ENCODE measurements at regions not wholly inside any gene's neighbourhood (a gene's known extent, or its start where the extent isn't known, plus 50 kb on each side); places are given as distances from the start of the nearest gene placed in this dataset.

DNA sequence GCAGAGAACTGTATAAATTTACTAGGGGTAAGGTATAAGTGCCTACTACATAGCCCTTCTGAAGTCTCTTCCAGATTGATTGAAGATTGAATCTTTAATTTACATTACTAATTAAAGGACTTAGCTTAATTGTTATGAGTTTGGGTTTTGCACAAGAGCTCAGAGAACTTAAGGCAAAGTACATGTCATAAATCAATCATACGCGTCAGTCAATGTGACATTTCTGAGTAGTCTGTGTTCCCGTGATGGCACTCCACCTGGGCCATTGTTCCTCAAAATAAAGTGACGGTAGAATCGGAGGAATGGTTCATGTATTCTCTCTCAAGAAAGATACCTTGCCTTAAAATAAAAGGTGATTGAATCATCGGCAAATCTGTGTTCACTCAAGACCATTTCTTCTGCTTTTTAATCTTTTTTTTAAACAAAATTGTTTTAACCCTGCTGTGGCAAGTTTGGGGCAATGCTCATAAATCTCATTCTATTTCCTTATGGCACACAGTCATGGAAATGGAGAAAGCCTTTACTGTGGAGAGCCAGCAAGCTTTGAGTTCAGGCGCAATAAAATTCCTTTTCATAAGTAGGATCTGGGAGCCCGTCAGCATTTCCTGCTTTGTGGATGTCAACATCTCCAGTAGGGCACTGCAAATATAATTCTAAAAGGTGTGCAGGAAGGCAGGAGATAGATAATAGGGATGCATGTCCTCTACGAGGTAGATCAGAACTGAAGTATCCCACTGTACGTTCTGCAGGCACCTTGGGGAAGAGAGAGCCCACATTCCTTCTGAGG lies 427.4 kb downstream of the GATA3 start:
- no peak overlapping the region for H3K4me2 ChIP-seq (ENCODE audit: unreplicated experiment)
- in situ Hi-C loops (cut with MboI): no loop called here
- no peaks in the 10 kb centered on the region for H3F3A ChIP-seq (ENCODE audit: insufficient read depth)
- H3K36me3 ChIP-seq (ENCODE audit: low read depth): no peaks in the 10 kb centered on the region
- no peaks in the 10 kb centered on the region for H3K4me1 ChIP-seq (ENCODE audit: insufficient read depth)
- TF ChIP-seq EZH2phosphoT487 (IDR thresholded peaks at IDR 0.05; ENCODE audit: insufficient read depth, low read depth): no peak
- TF ChIP-seq EZH2 (IDR thresholded peaks at IDR 0.05; ENCODE audit: insufficient read depth, poor library complexity, severe bottlenecking): no peak
- no peaks in the 10 kb centered on the region for H3K79me2 ChIP-seq (ENCODE audit: insufficient read depth)
- H4K20me1 ChIP-seq (ENCODE audit: insufficient read depth): no peaks in the 10 kb centered on the region
- H3K9me3 ChIP-seq (ENCODE audit: low read depth): no peaks in the 10 kb centered on the region
- no peak overlapping the region for H3K27ac ChIP-seq
- no peak for DNase-seq
- no peak overlapping the region for H2AFZ ChIP-seq
- no peaks in the 10 kb centered on the region for H3K9me2 ChIP-seq (ENCODE audit: insufficient read depth)
- no peak overlapping the region for H3K9ac ChIP-seq
- 40 to 50% methylated on average over 10 of the region's 10 CpGs for WGBS, 2 experiments (ENCODE audit: low coverage in 1 of 2, low lambda C conversion rate in 2 of 2, missing lambda C conversion rate in 2 of 2)
- no peak overlapping the region for H3K4me3 ChIP-seq
- no peaks in the 10 kb centered on the region for H3K27me3 ChIP-seq (replicated peaks; ENCODE audit: insufficient read depth)

DNA sequence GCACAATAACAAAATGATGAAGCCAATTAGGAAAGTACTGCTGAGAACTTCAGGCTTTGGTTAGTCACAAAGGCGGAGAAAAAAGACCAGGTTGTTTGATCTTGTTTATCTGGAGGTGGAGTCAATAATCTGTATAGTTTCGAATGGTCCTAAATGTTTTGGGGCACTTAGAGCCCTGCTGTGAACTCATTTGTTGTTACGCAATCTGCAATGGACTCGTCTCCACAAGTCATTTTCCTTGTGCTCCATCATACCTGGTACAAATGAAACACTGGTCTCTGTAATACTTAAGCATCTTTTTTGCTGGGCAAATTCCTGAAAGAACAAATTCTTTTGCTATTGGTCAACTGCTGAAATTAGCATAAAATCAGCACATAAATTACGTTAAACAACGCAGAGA lies 430.5 kb downstream of the GATA3 start:
- H3K9me2 ChIP-seq (ENCODE audit: insufficient read depth): no peaks in the 10 kb centered on the region
- no peak overlapping the region for H3K27ac ChIP-seq
- H3F3A ChIP-seq (ENCODE audit: insufficient read depth): no peaks in the 10 kb centered on the region
- no peak overlapping the region for H3K4me3 ChIP-seq
- no peak overlapping the region for H3K9ac ChIP-seq
- no peak for TF ChIP-seq EZH2phosphoT487 (IDR thresholded peaks at IDR 0.05; ENCODE audit: insufficient read depth, low read depth)
- TF ChIP-seq EZH2 (IDR thresholded peaks at IDR 0.05; ENCODE audit: insufficient read depth, poor library complexity, severe bottlenecking): no peak
- H2AFZ ChIP-seq: no peak overlapping the region
- H4K20me1 ChIP-seq (ENCODE audit: insufficient read depth): no peaks in the 10 kb centered on the region
- no peaks in the 10 kb centered on the region for H3K79me2 ChIP-seq (ENCODE audit: insufficient read depth)
- DNase-seq: no peak
- in situ Hi-C loops (cut with MboI): no loop called here
- no peaks in the 10 kb centered on the region for H3K36me3 ChIP-seq (ENCODE audit: low read depth)
- H3K9me3 ChIP-seq (ENCODE audit: low read depth): no peaks in the 10 kb centered on the region
- H3K27me3 ChIP-seq (replicated peaks; ENCODE audit: insufficient read depth): no peaks in the 10 kb centered on the region
- no peaks in the 10 kb centered on the region for H3K4me1 ChIP-seq (ENCODE audit: insufficient read depth)
- 27 to 32% methylated on average over 6 of the region's 6 CpGs for WGBS, 2 experiments (ENCODE audit: low coverage in 1 of 2, low lambda C conversion rate in 2 of 2, missing lambda C conversion rate in 2 of 2)
- no peak overlapping the region for H3K4me2 ChIP-seq (ENCODE audit: unreplicated experiment)

DNA sequence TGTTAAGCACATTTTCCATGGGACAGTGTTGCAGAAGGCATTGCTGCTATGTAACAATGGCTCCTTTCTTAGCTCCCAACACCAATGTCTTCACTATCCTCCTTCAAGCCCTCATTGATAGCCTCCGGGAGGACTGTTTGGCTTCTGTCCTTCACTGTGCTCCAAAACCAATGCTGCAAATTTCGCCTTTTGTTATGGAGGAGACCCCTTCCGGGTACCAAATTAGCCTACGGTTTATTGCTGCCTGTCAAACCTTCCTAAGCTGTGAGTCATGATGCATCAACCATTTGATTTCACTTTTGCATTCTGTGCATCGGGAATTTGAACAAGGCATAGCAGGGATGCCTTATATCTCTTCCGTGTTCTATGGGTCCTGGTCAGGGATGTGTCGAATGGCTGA lies 432.9 kb downstream of the GATA3 start:
- Histone ChIP-seq H4K20me1 (ENCODE audit: insufficient read depth) (no peaks in the 10 kb centered on the region), H3K4me3 (no peak overlapping the region), H3K27ac (no peak overlapping the region), H3K36me3 (ENCODE audit: low read depth) (no peaks in the 10 kb centered on the region), H3K9me2 (ENCODE audit: insufficient read depth) (no peaks in the 10 kb centered on the region), H3K4me1 (ENCODE audit: insufficient read depth) (no peaks in the 10 kb centered on the region), H3K79me2 (ENCODE audit: insufficient read depth) (no peaks in the 10 kb centered on the region), H2AFZ (no peak overlapping the region), H3F3A (ENCODE audit: insufficient read depth) (no peaks in the 10 kb centered on the region), H3K9ac (no peak overlapping the region), H3K9me3 (ENCODE audit: low read depth) (no peaks in the 10 kb centered on the region), H3K4me2 (ENCODE audit: unreplicated experiment) (no peak overlapping the region), H3K27me3 (replicated peaks; ENCODE audit: insufficient read depth) (no peaks in the 10 kb centered on the region)
- in situ Hi-C loops (cut with MboI): no loop called here
- TF ChIP-seq EZH2 (IDR thresholded peaks at IDR 0.05; ENCODE audit: insufficient read depth, poor library complexity, severe bottlenecking) (no peak), EZH2phosphoT487 (IDR thresholded peaks at IDR 0.05; ENCODE audit: insufficient read depth, low read depth) (no peak)
- no peak for DNase-seq
- 23 to 26% methylated on average over 7 of the region's 7 CpGs for WGBS, 2 experiments (ENCODE audit: low coverage in 1 of 2, low lambda C conversion rate in 2 of 2, missing lambda C conversion rate in 2 of 2)

DNA sequence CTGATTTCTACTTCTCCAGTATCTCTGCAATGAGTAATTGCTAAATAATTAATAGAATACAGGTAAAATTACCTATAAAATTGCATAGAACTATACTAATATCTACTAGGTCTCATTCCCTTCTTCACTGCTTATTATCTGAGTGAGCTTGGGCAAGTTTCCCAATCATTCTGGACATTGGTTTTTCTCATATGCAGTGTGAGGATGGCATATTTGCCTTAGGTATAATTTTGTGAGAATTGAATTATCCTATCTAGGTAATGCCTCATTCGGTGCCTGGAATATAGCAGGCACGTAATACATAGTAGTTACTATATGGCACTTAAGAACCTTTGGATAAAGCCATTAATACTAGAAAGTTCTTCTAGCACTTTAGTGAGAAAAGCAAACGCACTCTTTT lies 434.7 kb downstream of the GATA3 start:
- DNase-seq: no peak
- TF ChIP-seq EZH2 (IDR thresholded peaks at IDR 0.05; ENCODE audit: insufficient read depth, poor library complexity, severe bottlenecking) (no peak), EZH2phosphoT487 (IDR thresholded peaks at IDR 0.05; ENCODE audit: insufficient read depth, low read depth) (no peak)
- Histone ChIP-seq H3K9ac (no peak overlapping the region), H3K27me3 (replicated peaks; ENCODE audit: insufficient read depth) (no peaks in the 10 kb centered on the region), H2AFZ (no peak overlapping the region), H3K4me3 (no peak overlapping the region), H3F3A (ENCODE audit: insufficient read depth) (no peaks in the 10 kb centered on the region), H4K20me1 (ENCODE audit: insufficient read depth) (no peaks in the 10 kb centered on the region), H3K9me2 (ENCODE audit: insufficient read depth) (no peaks in the 10 kb centered on the region), H3K79me2 (ENCODE audit: insufficient read depth) (no peaks in the 10 kb centered on the region), H3K4me1 (ENCODE audit: insufficient read depth) (no peaks in the 10 kb centered on the region), H3K36me3 (ENCODE audit: low read depth) (no peaks in the 10 kb centered on the region), H3K27ac (no peak overlapping the region), H3K9me3 (ENCODE audit: low read depth) (no peaks in the 10 kb centered on the region), H3K4me2 (ENCODE audit: unreplicated experiment) (no peak overlapping the region)
- 12 to 21% methylated on average over 3 of the region's 3 CpGs for whole genome bisulfite sequencing, 2 experiments (ENCODE audit: low coverage in 1 of 2, low lambda C conversion rate in 2 of 2, missing lambda C conversion rate in 2 of 2)
- in situ Hi-C loops (cut with MboI): no loop called here
